Skin epidermis (tissue), 12 donors: ENCODE measurements at regions not wholly inside any gene's neighbourhood (a gene's known extent, or its start where the extent isn't known, plus 50 kb on each side); places are given as distances from the start of the nearest gene placed in this dataset.

Source experiments
- H3K27ac ChIP-seq, 21 experiments: fragments of 200-600 bp; sonication (generic) in 11 of 21; one replicate each; pipeline ENCODE4 v1.5.0; 2020; ENCODE audit warnings: mild to moderate bottlenecking in 3 of 21, inconsistent platforms in 2 of 21, moderate library complexity in 2 of 21
- H3K4me3 ChIP-seq, 7 experiments: fragments of 200-600 bp; sonication (generic) in 2 of 7; one replicate each; pipeline ENCODE4 v1.5.0; 2020; ENCODE audit warnings: inconsistent platforms in 2 of 7, mild to moderate bottlenecking in 2 of 7, moderate library complexity in 1 of 7

- Histone ChIP-seq H3K4me3 (no peak overlapping the region), H3K27ac (no peak overlapping the region)
Measured at GRCh38 chr10:123305671-123306070, 151.5 kb downstream of the BUB3 start.

GRCh38 chr10:123306290-123306689, 152.1 kb downstream of the BUB3 start:
- H3K4me3 ChIP-seq, result no peak overlapping the region

GRCh38 chr10:123309731-123310130, 155.5 kb downstream of the BUB3 start:
- Histone ChIP-seq H3K27ac (no peak overlapping the region), H3K4me3 (no peak overlapping the region)

More at GRCh38 chr10:123306290-123306689, 152.1 kb downstream of the BUB3 start:
- H3K27ac ChIP-seq, result no peak overlapping the region

- no peak overlapping the region for H3K4me3 ChIP-seq
- H3K27ac ChIP-seq, result no peak overlapping the region
Measured at GRCh38 chr10:123316776-123317175, 162.6 kb downstream of the BUB3 start.

- Histone ChIP-seq H3K27ac (no peak overlapping the region), H3K4me3 (no peak overlapping the region)
Measured at GRCh38 chr10:123318516-123318915, 164.3 kb downstream of the BUB3 start.

GRCh38 chr10:123320091-123320490, 165.9 kb downstream of the BUB3 start:
- H3K4me3 ChIP-seq, result no peak overlapping the region
- H3K27ac ChIP-seq, result no peak overlapping the region

- Histone ChIP-seq H3K27ac (no peak overlapping the region), H3K4me3 (no peak overlapping the region)
Measured at GRCh38 chr10:123323884-123324283, 169.7 kb downstream of the BUB3 start.

- Histone ChIP-seq H3K27ac (no peak overlapping the region), H3K4me3 (no peak overlapping the region)
Measured at GRCh38 chr10:123325663-123326190, 171.5 kb downstream of the BUB3 start.

GRCh38 chr10:123326674-123327073, 172.5 kb downstream of the BUB3 start:
- no peak overlapping the region for H3K27ac ChIP-seq
- H3K4me3 ChIP-seq, result no peak overlapping the region

- no peak overlapping the region for H3K4me3 ChIP-seq
- H3K27ac ChIP-seq, result no peak overlapping the region
Measured at GRCh38 chr10:123327450-123327849, 173.2 kb downstream of the BUB3 start.

GRCh38 chr10:123327896-123328295, 173.7 kb downstream of the BUB3 start:
- no peak overlapping the region for H3K27ac ChIP-seq
- H3K4me3 ChIP-seq, result no peak overlapping the region

- no peak overlapping the region for H3K27ac ChIP-seq
Measured at GRCh38 chr10:123331438-123331837, 177.2 kb downstream of the BUB3 start.

GRCh38 chr10:123346581-123346980, 192.4 kb downstream of the BUB3 start:
- H3K4me3 ChIP-seq, result no peak overlapping the region
- no peak overlapping the region for H3K27ac ChIP-seq

More at GRCh38 chr10:123331438-123331837, 177.2 kb downstream of the BUB3 start:
- H3K4me3 ChIP-seq, result no peak overlapping the region

GRCh38 chr10:123348691-123349572, 194.7 kb downstream of the BUB3 start:
- Histone ChIP-seq H3K27ac (no peak overlapping the region), H3K4me3 (no peak overlapping the region)

GRCh38 chr10:123351715-123352114, 197.5 kb downstream of the BUB3 start:
- H3K27ac ChIP-seq, result no peak overlapping the region
- H3K4me3 ChIP-seq, result no peak overlapping the region

GRCh38 chr10:123354521-123354920, 200.3 kb downstream of the BUB3 start:
- H3K27ac ChIP-seq, result no peak overlapping the region

GRCh38 chr10:123355748-123356481, 201.7 kb downstream of the BUB3 start:
- Histone ChIP-seq H3K27ac (no peak overlapping the region), H3K4me3 (no peak overlapping the region)

More at GRCh38 chr10:123354521-123354920, 200.3 kb downstream of the BUB3 start:
- no peak overlapping the region for H3K4me3 ChIP-seq

- Histone ChIP-seq H3K4me3 (no peak overlapping the region), H3K27ac (no peak overlapping the region)
Measured at GRCh38 chr10:123356799-123357198, 202.6 kb downstream of the BUB3 start.

GRCh38 chr10:123357421-123357930, 203.3 kb downstream of the BUB3 start:
- no peak overlapping the region for H3K27ac ChIP-seq
- H3K4me3 ChIP-seq, result no peak overlapping the region

GRCh38 chr10:123359539-123359938, 205.3 kb downstream of the BUB3 start:
- H3K27ac ChIP-seq, result no peak overlapping the region
- no peak overlapping the region for H3K4me3 ChIP-seq
